NCI-H510A treated with DMSO at 0.1 percent for 48 hours (cell line): ENCODE measurements at regions not wholly inside any gene's neighbourhood (a gene's known extent, or its start where the extent isn't known, plus 50 kb on each side); places are given as distances from the start of the nearest gene placed in this dataset.

ENCODE experiments used
- DNase-seq: peaks from one replicate; lab custom pipeline; 2025; lab: John Stamatoyannopoulos, UW

DNA sequence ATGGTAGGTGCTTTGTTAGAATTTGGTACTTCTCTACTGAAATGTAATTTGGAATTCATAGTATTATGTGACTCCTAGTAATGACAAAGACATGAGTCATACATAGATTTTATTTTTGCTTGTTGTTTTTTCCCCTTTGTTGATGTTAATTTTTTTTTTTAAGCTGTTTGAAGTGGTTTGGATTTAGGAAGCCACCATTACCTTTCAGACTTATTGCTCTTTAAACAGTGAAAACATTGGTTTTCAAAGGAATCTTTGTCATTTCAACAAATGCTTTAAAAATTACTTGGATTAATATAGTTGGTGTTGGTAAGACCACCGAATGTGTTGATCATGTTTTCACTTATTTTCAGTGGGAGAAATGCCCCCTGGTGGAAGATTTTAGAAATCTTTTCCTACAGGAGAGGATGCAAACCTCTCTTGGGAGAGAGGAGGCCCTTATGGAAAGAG lies 170.1 kb upstream of the PITX1 start:
- no peak for DNase-seq

DNA sequence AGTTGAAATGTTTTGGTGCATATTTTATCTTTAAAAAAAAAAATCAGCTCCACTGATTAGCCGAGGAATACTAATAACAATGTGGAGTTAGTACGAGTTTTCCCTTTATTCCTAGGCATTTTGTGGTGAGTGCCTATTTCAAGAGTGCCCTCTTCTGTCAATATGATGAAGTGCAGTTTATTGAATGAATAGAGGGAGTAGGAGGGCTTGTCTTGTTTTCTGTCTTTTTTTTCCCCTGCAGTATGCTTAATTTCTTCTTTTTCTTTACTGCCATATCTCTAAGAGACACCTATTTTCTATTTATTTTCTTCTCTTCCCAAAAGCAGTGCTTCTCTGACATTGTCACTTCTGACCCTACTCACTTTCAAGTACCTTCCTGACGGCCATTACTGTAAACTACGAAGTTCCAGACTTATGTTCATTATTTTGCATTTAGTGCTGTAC lies 169.6 kb upstream of the PITX1 start:
- DNase-seq, result no peak

DNA sequence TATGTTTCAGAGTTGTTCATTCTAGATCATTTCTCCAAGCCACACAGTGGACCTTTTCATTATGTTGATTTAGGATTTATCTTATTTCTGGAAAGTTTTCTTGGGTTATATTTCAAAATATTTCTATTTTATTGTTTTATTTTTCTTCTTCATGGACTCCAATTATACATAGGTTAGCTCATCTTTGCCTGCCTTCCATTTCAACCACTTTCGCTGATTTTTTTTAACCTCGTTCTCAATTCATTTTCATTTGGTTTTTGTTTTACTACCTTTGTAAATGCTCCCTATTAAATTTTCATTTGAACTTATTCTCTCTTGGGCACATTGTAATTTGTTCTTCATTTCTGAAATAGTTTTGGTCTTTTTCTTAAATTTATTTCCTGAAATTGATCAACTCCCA lies 169.0 kb upstream of the PITX1 start:
- DNase-seq, result no peak

DNA sequence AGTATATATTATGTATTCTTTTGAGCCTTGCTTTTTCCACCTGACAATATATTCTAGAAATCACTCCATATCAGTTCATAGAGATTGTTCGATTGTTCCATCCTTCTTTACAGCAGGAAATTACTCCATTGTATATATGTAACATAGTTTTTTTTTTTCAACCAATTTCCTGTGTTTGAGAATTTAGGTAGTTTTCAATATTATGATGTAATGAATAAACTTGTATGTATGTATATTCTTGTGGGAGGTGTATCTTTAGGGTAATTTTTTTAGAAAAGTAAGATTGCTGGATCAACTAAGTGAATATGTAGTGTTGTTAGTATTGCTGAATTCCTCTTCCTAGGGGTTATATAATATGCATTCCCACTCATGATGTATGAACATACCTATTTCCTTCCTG lies 165.9 kb upstream of the PITX1 start:
- no peak for DNase-seq

DNA sequence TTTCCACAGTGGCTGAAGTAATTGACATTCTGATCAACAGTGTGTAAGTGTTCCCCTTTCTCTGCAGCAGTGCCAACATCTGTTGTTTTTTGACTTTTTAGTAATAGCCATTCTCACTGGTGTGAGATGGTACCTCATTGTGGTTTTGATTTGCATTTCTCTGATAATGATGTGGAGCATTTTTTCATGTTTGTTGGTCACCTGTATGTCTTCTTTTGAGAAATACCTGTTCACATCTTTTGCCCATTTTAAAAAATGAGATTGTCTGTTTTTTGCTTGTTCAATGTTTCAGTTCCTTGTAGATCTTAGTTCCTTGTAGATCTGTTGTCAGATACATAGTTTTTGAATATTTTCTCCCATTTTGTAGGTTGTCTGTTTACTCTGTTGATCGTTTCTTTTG lies 162.5 kb upstream of the PITX1 start:
- no peak for DNase-seq

DNA sequence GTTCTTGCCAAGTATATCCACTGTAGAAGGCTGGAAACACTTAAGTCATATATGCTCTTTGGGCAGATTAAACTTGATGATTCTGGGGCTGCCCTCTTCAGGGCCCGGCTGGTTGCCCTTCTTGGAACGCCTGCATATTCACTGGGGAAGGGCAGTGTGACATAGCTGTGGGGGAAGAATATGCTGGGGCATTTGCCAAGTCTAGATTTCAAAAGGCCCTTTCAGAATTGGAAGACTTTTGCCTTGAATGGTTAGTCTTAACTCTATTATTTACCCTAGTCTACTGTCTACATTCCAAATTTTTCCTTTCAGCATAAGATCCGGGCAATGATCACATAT lies 161.2 kb upstream of the PITX1 start:
- DNase-seq, result no peak

DNA sequence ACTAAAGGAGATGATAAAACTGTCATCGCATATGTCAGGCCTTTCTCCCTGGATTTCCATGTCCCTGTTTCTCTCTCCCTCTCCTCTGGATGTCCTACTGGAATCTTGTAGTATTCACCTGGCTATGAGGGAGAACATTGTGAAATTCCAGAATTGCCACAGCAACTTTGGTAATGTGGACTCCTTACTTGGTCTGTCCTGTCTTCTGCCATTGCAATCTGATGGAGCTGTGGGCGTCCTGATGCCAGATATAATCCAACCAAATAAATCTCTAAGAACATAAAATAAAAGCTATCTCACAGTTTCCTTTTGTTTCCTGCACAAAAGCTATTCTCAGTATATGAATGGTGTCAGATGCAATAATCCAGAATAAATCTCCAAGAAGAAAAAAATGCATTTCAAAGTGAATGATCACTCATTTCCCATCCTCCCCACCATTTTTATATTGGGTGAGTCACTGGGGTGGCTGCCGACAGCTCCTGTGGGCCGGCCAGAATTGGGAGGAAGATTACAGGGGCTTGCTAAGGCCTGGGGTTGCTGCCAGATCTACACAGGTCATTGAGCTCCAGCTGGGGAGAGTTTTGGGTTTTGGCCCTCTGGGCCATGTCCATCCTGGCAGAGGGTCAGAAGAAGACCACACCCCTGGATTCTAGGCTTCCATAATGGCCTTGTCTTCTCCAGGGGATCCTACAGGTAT lies 160.7 kb upstream of the PITX1 start:
- no peak for DNase-seq

DNA sequence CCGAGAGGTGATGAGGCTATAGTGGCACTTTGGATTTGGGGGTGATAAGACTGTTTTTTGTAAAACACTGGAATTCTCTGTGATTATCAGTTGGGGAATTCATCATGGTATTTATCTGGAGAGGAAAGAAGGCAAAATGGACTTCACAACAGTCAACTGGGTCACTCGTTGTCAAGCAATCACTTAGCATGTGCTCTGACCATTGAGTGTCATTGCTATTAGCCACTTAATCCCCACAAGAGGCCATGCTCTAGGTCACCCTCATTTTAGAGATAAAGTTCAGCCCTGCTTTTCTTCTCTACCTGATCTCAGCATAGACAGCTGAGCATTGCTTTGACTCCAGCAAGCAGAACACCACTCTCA lies 160.1 kb upstream of the PITX1 start:
- DNase-seq, result no peak

DNA sequence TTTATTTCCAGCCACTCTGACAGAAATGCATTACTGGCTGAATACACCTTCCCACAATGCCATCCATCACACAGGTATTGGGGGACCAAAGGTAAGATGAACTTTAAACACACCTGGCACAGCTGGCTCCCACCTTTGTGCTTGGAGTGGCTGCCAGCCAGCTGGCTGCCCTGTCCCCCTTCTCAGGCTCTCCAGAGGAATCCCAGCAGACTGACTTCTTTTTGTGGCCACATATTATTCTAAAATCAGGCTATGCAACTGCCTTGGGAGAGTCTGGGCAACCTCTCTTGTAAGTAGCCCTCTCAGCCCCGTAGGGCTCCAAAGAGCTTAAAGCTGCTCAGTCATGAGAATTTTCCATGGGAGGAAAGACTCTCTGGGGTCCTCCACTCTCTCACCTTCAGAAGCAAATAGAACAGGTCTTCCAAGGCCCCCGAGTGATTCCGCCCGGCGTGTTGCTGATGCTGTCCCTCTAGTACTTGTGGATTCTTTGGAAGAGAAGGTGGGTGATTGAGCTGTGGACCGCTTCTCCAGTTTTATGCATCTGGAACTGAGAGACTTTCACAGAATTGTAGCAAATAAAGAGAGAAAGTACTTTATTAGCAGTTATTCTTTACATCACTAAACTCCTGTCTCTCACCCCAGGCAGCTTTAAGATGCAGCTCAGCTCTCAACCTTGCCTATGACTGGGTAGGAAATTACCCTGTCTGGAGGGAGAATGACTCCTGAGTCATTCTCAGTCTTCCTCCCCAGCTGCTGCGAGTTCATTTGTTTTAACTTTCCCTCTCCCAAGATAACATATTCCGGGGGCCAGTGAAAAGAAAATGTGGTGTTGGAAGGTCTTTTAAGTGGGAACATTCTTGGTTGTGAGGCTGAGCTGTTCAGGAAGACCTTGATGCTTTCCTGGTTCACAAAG lies 159.4 kb upstream of the PITX1 start:
- DNase-seq, result no peak

DNA sequence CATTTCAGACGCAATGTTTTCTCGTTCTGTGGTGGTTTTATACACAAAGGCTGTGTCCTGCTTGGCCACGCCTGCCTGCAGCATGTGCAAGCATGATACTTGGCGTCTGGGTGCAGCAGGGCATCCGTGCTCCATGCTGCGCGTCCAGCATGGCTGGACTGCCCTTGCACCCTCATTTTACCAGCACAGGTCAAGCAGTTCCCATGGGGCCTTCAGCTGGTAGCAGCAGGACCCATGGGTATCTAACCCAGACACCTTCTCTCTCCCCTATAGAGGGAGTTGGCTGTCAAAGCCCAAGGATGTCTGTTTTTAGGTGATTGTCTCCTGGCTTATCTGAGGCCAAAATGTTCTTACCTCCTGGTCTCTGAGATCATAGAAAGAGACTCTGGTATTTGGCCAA lies 158.3 kb upstream of the PITX1 start:
- no peak for DNase-seq

DNA sequence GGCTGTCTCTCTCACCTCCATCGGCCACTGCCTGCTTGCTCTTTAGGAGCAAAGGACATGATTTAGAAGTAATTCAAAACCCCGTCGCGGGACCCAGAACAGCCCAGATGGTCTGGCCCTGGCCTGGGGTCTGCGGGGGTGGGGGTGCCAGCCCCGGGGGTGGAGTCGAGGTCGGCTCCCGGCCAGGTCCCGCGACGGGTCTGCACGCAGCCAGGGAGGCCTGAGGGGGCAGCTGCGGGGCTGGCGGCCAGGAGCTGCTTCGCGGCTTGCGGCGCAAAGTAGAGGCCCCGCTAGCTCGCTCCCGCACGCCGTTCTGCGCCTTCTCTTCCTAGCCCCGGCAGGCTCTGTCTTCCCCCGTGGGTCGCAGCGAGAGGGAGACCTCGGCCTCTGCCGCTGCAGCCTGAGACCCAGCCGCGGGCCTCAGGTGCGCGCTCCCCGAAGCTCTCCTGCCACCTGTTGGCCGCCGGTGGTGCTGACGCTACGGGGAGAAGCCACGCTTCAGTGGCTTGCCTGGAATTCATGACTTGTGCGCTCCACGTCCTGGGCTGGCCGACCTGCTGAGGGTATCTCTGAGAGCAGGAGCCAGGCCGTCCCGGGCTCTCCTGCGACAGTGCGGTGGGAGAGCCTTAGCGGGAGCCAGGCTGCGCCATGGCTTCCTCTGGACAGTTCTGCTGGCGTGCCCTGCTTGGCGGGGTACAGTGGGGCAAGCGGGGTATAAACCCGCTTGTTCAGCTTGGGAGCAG lies 157.2 kb upstream of the PITX1 start:
- peak; percentile 83 for DNase-seq

DNA sequence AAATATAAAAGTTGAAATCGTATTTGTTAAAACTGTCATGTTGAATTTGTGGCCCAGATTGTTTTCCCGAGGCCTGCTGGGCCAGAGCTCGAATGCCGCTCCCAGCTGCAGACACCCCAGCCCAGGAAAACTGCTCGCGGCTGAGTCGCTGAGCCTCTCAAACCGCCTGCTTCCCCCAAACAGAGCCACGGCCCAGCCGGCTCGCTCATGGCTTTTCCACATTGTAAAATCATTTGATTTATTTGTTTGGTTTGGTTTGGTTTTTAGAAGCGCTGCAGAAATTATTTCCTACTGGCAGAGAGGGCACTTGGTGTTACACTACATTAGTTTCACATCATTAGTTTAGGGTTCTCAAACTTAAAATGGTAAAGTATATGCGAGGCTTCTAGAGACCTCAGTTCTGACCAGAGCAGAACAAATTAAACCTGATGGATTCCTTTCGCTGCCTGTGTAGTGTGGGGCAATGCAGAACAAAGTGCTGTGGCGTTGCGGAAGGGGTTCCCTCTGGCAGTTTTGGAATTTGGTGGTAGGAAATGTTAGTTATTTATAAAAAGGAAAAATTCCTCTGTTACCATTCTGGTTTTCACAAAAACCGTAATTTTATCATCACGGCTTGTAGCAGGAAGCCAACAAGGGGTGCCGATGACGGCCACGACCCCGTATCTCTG lies 156.5 kb upstream of the PITX1 start:
- peak; percentile 34 for DNase-seq

DNA sequence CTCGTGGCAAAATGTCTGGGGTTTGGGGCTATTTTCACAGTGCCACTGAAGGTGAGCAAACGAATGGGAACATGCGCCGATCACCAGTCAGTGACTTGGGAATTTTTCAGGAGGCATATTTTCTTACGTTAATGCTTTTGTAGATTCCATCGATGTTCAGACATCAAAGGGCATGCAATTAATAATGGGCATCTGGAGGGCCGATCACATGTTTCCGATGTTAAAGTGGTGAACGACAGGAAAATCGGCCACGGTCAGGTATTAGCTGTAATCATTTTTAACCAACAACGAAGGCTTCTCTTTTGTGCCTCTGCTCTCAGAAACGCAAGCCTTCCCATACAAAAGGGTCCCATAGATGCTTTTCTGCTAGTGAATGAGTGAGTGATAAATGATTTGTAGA lies 155.0 kb upstream of the PITX1 start:
- no peak for DNase-seq

DNA sequence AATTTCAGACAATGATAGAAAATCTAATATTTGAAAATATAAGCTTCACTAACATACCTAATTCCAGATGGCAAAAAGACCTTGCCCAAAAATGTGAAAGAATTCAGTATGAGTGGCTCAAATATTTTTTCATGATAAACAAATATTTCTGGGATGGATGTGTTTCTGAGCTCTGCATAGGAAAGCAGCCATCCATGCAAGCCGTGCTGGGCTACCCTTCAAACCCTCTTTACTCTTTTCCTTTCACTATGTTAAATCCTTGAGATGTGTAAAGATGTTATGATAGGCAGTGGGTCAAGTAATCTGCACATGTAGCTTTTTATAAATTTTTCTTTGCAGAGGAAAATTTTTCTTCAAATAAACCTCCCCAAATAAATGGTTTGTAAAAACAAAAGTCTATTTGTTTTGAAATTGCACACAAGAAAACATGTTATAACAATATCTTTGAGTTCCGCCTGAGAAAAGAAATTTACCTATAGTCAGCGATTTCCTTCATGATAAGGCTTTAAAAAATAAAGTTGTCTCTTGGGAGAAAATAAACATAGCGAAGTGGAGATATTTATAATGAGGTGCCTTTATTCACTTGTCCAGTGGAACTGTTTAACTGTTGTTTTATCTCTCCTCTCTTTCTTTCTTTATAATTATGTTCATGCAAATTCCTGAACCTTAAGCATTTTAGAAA lies 154.3 kb upstream of the PITX1 start:
- DNase-seq, result no peak

DNA sequence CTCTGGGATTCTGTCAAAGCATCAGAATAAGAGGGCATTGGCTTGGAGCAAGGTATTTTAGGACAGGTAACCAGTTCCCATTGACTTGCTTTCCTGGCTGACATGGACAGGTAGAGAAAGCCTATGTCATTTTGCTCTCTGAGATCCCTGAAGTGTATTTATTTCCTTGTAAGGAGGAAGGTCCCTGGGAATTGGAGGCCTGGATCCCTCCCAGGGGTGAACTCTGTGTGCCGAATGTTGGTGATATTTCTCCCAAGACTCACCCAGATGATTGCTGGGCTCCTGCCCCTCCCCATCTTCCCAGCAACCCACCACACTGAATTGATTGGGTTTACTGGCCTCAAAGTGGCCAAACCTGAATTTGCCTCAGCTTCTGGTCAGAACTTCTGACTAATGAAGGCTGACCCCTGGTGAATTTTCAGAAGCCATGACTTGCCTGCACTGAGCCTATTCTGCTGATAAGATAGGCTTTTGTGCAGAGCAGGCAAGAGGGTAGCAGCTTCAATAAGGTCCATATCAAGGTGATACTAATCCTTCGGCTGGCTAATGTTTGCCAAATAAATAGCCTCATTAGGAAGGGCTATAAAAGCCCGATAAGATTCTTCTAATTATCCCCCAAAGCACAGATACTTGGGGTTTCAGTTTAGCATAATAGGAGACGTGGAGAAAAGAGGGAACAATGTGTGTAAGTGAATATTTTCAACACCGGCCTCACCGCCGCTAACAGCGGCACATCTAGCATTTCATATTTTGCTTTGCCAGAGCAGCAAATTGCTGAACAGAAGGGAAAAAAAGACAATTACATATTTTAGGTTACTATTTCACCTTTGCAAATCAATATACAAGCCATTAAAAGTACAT lies 152.9 kb upstream of the PITX1 start:
- no peak for DNase-seq

DNA sequence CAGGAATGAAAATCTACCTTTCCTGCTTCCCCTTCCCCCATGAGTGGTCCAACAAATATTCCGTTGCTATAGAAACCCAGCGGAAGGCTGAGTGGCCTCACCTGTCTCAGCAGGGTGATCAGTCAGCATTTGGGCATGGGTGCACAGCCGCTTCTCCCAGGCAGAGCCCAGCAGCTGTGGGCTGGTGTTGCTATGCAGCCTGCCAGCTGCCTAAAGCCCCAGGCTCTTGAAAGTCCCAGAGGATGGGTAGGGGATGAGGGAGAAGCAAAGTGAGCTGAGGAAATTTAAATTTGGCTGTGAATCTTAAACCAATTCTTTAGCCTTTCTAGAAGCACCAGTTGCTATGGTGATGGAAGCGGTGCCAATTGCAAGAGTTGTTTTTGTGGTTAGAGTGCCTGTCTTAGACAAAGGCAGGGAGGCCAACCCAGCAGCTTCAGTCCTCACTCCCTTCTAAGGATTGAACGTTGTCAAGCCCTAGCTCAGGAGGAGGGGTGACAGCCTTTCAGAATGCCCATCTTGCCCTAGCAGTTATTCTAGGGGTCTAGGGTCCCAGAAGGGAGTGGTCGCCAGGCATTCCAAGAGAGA lies 151.5 kb upstream of the PITX1 start:
- no peak for DNase-seq

DNA sequence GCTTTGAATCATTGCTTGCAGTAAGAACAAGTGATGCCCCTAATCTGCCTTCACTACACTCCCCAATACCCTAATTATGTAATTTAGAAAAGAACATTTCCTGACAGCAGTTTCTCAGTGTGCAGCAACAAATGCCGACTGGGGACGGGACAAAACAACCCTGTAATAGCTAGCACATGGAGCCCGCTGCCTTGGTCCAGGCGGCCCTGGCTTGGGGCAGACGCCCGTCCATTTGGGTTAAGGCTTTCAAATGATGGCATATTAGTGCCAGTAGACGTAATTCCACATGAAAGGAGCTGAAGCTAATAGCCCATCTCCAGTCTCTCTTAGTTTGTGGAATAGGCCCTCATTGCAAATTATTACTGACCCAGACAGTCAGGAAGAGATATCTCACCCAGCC lies 150.6 kb upstream of the PITX1 start:
- no peak for DNase-seq

DNA sequence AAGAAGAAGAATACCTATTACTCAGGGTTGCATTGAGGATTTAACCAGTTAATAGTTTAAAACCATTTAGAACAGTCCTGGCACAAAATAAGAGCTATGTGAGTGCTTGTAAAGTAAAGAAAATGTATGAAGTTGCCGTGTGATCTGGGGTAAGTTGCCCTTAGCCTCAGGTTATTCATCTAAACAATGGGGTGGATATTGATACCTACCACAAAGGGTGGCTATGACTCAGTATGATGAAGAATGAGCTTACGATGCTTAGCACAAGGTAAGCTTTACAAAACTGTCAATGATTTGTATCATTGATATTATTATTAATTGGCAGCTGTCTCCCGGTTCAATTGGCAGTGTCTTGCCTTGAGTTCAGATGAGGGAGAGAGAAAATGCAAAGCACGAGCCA lies 149.4 kb upstream of the PITX1 start:
- DNase-seq, result no peak

DNA sequence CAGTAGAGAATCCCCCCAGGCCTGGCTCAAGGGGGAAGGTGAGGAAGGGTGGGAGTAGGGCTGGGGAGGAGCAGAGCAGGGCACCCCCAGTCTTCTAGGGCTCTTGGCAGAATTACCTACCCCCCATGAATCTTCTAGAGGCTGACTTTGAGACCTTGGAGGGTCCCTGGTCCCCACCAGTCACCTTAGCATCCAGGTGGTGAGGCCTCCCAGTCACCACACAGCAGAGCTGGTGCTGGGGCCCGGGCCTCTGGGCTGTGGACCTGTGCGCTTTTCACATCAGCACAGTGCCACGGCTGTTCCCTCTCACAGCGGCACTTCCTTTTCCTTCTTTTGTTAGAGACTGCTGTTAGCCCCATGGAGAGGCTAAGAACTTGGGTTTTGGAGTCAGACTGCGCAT lies 148.6 kb upstream of the PITX1 start:
- no peak for DNase-seq

DNA sequence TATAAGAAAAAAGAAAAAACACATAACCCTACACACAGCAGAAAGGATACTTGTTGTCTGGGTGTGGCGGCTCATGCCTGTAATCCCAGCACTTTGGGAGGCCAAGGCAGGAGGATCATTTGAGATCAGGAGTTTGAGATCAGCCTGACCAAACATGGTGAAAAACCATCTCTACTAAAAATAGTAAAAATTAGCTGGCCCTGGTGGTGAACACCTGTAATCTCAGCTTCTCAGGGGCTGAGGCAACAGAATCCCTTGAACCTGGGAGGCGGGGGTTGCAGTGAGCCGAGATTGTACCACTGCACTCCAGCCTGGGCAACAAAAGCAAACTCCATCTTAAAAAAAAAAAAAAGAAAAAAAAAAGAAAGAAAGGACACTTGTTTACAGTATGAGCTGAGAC lies 147.6 kb upstream of the PITX1 start:
- no peak for DNase-seq
